ENCODE measurements at regions not wholly inside any gene's neighbourhood (a gene's known extent, or its start where the extent isn't known, plus 50 kb on each side); places are given as distances from the start of the nearest gene placed in this dataset.
"Not testable (repeated sequence)": the region's sequence is repeated elsewhere in the genome, so short reads cannot be mapped to it uniquely, and the experiment has no call there.

- Histone ChIP-seq H3K36me3 (no peaks in the 10 kb centered on the region), H3K9me3 (no peaks in the 10 kb centered on the region), H3K27me3 (replicated peaks; ENCODE audit: insufficient read depth) (no peaks in the 10 kb centered on the region), H3K27ac (no peak overlapping the region), H3K4me1 (replicated peaks) (no peaks in the 10 kb centered on the region), H3K4me3 (no peak overlapping the region)
- DNase-seq (ENCODE audit: low spot score) = no peak
- TF ChIP-seq, protein P1, sequence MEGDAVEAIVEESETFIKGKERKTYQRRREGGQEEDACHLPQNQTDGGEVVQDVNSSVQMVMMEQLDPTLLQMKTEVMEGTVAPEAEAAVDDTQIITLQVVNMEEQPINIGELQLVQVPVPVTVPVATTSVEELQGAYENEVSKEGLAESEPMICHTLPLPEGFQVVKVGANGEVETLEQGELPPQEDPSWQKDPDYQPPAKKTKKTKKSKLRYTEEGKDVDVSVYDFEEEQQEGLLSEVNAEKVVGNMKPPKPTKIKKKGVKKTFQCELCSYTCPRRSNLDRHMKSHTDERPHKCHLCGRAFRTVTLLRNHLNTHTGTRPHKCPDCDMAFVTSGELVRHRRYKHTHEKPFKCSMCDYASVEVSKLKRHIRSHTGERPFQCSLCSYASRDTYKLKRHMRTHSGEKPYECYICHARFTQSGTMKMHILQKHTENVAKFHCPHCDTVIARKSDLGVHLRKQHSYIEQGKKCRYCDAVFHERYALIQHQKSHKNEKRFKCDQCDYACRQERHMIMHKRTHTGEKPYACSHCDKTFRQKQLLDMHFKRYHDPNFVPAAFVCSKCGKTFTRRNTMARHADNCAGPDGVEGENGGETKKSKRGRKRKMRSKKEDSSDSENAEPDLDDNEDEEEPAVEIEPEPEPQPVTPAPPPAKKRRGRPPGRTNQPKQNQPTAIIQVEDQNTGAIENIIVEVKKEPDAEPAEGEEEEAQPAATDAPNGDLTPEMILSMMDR (IDR thresholded peaks at IDR 0.05) = no peak
- no peak for TF ChIP-seq POLR2A (IDR thresholded peaks at IDR 0.05)
- TF ChIP-seq POLR2AphosphoS5 (IDR thresholded peaks at IDR 0.05) = no peak
- WGBS = 94% methylated on average over 3 of the region's 3 CpGs
- intact Hi-C loops (cut with DNase I) = no loop called here
These were observed 474.6 kb downstream of the CBLN4 start for GRCh38 chr20:55530763-55531162.

GRCh38 chr20:55528482-55528881 lies 476.8 kb downstream of the CBLN4 start:
- DNase-seq (ENCODE audit: low spot score) = no peak
- Histone ChIP-seq H3K9me3 (no peaks in the 10 kb centered on the region), H3K27me3 (replicated peaks; ENCODE audit: insufficient read depth) (no peaks in the 10 kb centered on the region), H3K27ac (no peak overlapping the region), H3K4me1 (replicated peaks) (no peaks in the 10 kb centered on the region), H3K36me3 (no peaks in the 10 kb centered on the region), H3K4me3 (no peak overlapping the region)
- TF ChIP-seq POLR2AphosphoS5 (IDR thresholded peaks at IDR 0.05) = no peak
- TF ChIP-seq POLR2A (IDR thresholded peaks at IDR 0.05) = no peak
- TF ChIP-seq, protein P1 (IDR thresholded peaks at IDR 0.05) = no peak
- intact Hi-C loops (cut with DNase I) = no loop called here
- 35% methylated on average over 3 of the region's 3 CpGs for WGBS

DNA sequence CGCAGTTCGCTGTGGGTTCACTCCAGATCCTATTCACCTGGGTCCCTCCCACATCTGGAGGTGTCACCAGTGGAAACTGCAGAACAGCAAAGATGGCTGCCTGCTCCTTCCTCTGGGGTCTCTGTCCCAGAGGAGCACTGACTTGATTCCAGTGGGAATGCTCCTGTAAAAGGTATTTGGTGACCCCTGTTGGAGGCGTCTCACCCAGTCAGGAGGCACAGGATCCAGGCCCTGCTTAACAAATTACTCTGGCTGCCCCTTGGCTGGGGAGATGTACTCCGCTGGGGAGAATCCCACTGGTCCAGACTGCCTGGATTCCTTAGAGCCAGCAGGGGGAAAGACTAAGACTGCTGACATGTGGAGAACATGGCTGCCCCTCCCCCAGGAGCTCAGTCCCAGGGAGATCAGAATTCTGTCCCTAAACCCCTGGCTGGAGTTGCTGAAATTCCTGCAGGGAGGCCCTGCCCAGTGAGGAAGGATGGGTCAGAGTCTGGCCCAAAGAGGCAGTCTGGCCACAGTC lies 483.0 kb downstream of the CBLN4 start:
- H3K27me3 ChIP-seq (replicated peaks; ENCODE audit: insufficient read depth) = no peaks in the 10 kb centered on the region
- no peaks in the 10 kb centered on the region for H3K36me3 ChIP-seq
- intact Hi-C loops (cut with DNase I) = no loop called here
- no peak overlapping the region for H3K27ac ChIP-seq
- no peak for TF ChIP-seq POLR2A (IDR thresholded peaks at IDR 0.05)
- TF ChIP-seq, protein P1 (IDR thresholded peaks at IDR 0.05) = no peak
- TF ChIP-seq POLR2AphosphoS5 (IDR thresholded peaks at IDR 0.05) = no peak
- WGBS = 100% methylated on average over 4 of the region's 4 CpGs
- no peaks in the 10 kb centered on the region for H3K9me3 ChIP-seq
- no peaks in the 10 kb centered on the region for H3K4me1 ChIP-seq (replicated peaks)
- no peak for DNase-seq (ENCODE audit: low spot score)
- no peak overlapping the region for H3K4me3 ChIP-seq

- H3K27me3 ChIP-seq (replicated peaks; ENCODE audit: insufficient read depth); intact Hi-C loops (cut with DNase I): not testable (repeated sequence)
These were observed 487.7 kb downstream of the CBLN4 start for GRCh38 chr20:55517584-55517983.

GRCh38 chr20:55515832-55516231 lies 489.5 kb downstream of the CBLN4 start:
- no peaks in the 10 kb centered on the region for H3K4me1 ChIP-seq (replicated peaks)
- no peaks in the 10 kb centered on the region for H3K9me3 ChIP-seq
- no peak overlapping the region for H3K4me3 ChIP-seq
- no peak for TF ChIP-seq POLR2A (IDR thresholded peaks at IDR 0.05)
- TF ChIP-seq POLR2AphosphoS5 (IDR thresholded peaks at IDR 0.05) = no peak
- TF ChIP-seq, protein P1 (IDR thresholded peaks at IDR 0.05) = no peak
- H3K36me3 ChIP-seq = no peaks in the 10 kb centered on the region
- DNase-seq (ENCODE audit: low spot score) = no peak
- H3K27me3 ChIP-seq (replicated peaks; ENCODE audit: insufficient read depth) = no peaks in the 10 kb centered on the region
- intact Hi-C loops (cut with DNase I) = no loop called here
- H3K27ac ChIP-seq = no peak overlapping the region
- 39% methylated on average over 3 of the region's 3 CpGs for WGBS

More at GRCh38 chr20:55517584-55517983, 487.7 kb downstream of the CBLN4 start:
- not testable (repeated sequence) for H3K4me3 ChIP-seq; H3K9me3 ChIP-seq; H3K4me1 ChIP-seq (replicated peaks); H3K36me3 ChIP-seq; H3K27ac ChIP-seq; DNase-seq (ENCODE audit: low spot score)

Data from prostate gland (tissue), 2 donors.